SK-N-SH treated with all-trans-retinoic acid at 6 μM for 48 hours (cell line): ENCODE measurements at regions not wholly inside any gene's neighbourhood (a gene's known extent, or its start where the extent isn't known, plus 50 kb on each side); places are given as distances from the start of the nearest gene placed in this dataset.

Experiments used
- ATAC-seq: fragments of 200-7000 bp; cut with Tn5 transposase; 3 replicates; pipeline ENCODE4 v1.9.1; 2020; ENCODE audit warnings: mild to moderate bottlenecking, moderate library complexity
- ARNTL ChIP-seq: fragments of 450-650 bp; formaldehyde crosslinking; IDR thresholded peaks from 2 replicates; pipeline ENCODE4 v1.5.0; 2020; ENCODE audit warnings: low read depth, mild to moderate bottlenecking, moderate library complexity, borderline replicate concordance
- BACH2 ChIP-seq: fragments of 250-450 bp; sonication (Bioruptor Pico); IDR thresholded peaks from 2 replicates; pipeline ENCODE4 v1.9.0; 2021; ENCODE audit warnings: mild to moderate bottlenecking, borderline replicate concordance
- CREB5 ChIP-seq: fragments of 250-450 bp; sonication (Bioruptor Pico); IDR thresholded peaks from 2 replicates; pipeline ENCODE4 v1.5.1; 2020; ENCODE audit warnings: low read depth, mild to moderate bottlenecking, moderate library complexity
- CSDC2 ChIP-seq: fragments of 250-450 bp; sonication (Bioruptor Pico); IDR thresholded peaks from 2 replicates; pipeline ENCODE4 v1.5.0; 2020; ENCODE audit warnings: mild to moderate bottlenecking, moderate library complexity
- CSRNP3 ChIP-seq: fragments of 250-450 bp; sonication (Bioruptor Pico); IDR thresholded peaks from 2 replicates; pipeline ENCODE4 v1.5.1; 2021; ENCODE audit warnings: mild to moderate bottlenecking, moderate library complexity
- GLIS3 ChIP-seq: fragments of 250-450 bp; sonication (Bioruptor Pico); IDR thresholded peaks from 2 replicates; pipeline ENCODE4 v1.5.0; 2020; ENCODE audit warnings: mild to moderate bottlenecking, moderate library complexity
- ISL1 ChIP-seq: fragments of 250-450 bp; sonication (Bioruptor Pico); IDR thresholded peaks from 2 replicates; pipeline ENCODE4 v2.1.2; 2022; ENCODE audit warnings: mild to moderate bottlenecking, moderate library complexity
- OSR1 ChIP-seq: fragments of 250-450 bp; sonication (Bioruptor Pico); IDR thresholded peaks from 2 replicates; pipeline ENCODE4 v1.8.0; 2022; ENCODE audit warnings: moderate library complexity, mild to moderate bottlenecking, inconsistent platforms
- PATZ1 ChIP-seq: fragments of 250-450 bp; sonication (Bioruptor Pico); IDR thresholded peaks from 2 replicates; pipeline ENCODE4 v1.8.0; 2020; ENCODE audit warnings: mild to moderate bottlenecking, moderate library complexity, borderline replicate concordance
- PPARA ChIP-seq: fragments of 250-450 bp; sonication (Bioruptor Pico); IDR thresholded peaks from 2 replicates; pipeline ENCODE4 v1.5.0; 2020; ENCODE audit warnings: mild to moderate bottlenecking, borderline replicate concordance
- SNAI2 ChIP-seq: fragments of 250-450 bp; sonication (Bioruptor Pico); IDR thresholded peaks from 2 replicates; pipeline ENCODE4 v1.5.0; 2020; ENCODE audit warnings: mild to moderate bottlenecking, moderate library complexity
- TCF4 ChIP-seq: fragments of 250-450 bp; sonication (Bioruptor Pico); IDR thresholded peaks from 2 replicates; pipeline ENCODE4 v1.8.0; 2021; ENCODE audit warnings: mild to moderate bottlenecking, moderate library complexity, borderline replicate concordance
- TOX ChIP-seq: fragments of 250-450 bp; sonication (Bioruptor Pico); IDR thresholded peaks from 2 replicates; pipeline ENCODE4 v1.8.0; 2021; ENCODE audit warnings: mild to moderate bottlenecking, moderate library complexity, borderline replicate concordance
- ZFP3 ChIP-seq: fragments of 250-450 bp; sonication (Bioruptor Pico); IDR thresholded peaks from 2 replicates; pipeline ENCODE4 v1.5.0; 2020; ENCODE audit warnings: mild to moderate bottlenecking, moderate library complexity
- ZFP30 ChIP-seq: fragments of 450-650 bp; formaldehyde crosslinking; IDR thresholded peaks from 2 replicates; pipeline ENCODE4 v1.5.0; 2022; ENCODE audit warnings: mild to moderate bottlenecking, moderate library complexity
- ZNF565 ChIP-seq: fragments of 450-650 bp; formaldehyde crosslinking; conservative IDR thresholded peaks from 2 replicates; pipeline ENCODE4 v1.5.0; 2020; ENCODE audit warnings: low read depth, mild to moderate bottlenecking, moderate library complexity
- ZNF70 ChIP-seq: fragments of 450-650 bp; formaldehyde crosslinking; IDR thresholded peaks from 2 replicates; pipeline ENCODE4 v1.5.0; 2020; ENCODE audit warnings: mild to moderate bottlenecking, moderate library complexity
- ZNF8 ChIP-seq: fragments of 450-650 bp; formaldehyde crosslinking; IDR thresholded peaks from 2 replicates; pipeline ENCODE4 v1.5.0; 2020; ENCODE audit warnings: mild to moderate bottlenecking, moderate library complexity
- TF ChIP-seq, protein P1 (sequence below): fragments of 250-450 bp; sonication (Bioruptor Pico); IDR thresholded peaks from 2 replicates; pipeline ENCODE4 v1.8.0; 2021; ENCODE audit warnings: low read depth, mild to moderate bottlenecking, moderate library complexity, borderline replicate concordance

GRCh38 chr21:21929789-21930188, 931.6 kb downstream of the NCAM2 start:
- TF ChIP-seq CSRNP3 (CRISPR knock-in tag): no peak
- no peak for TF ChIP-seq CREB5 (CRISPR knock-in tag)
- TF ChIP-seq ZNF565 (CRISPR knock-in tag): no peak
- no peak for TF ChIP-seq PATZ1 (CRISPR knock-in tag)
- TF ChIP-seq ISL1: no peak
- no peak for TF ChIP-seq ARNTL (CRISPR knock-in tag)
- no peak for ATAC-seq

GRCh38 chr21:21952566-21952965, 954.4 kb downstream of the NCAM2 start:
- ATAC-seq: no peak
- TF ChIP-seq ZNF70 (CRISPR knock-in tag) (no peak), PPARA (CRISPR knock-in tag) (no peak), ZNF8 (CRISPR knock-in tag) (no peak), BACH2 (CRISPR knock-in tag) (no peak), ZNF565 (CRISPR knock-in tag) (no peak), ISL1 (no peak), OSR1 (CRISPR knock-in tag) (no peak), ARNTL (CRISPR knock-in tag) (no peak), ZFP3 (CRISPR knock-in tag) (no peak), CSRNP3 (CRISPR knock-in tag) (no peak), TCF4 (CRISPR knock-in tag) (no peak), ZFP30 (no peak), PATZ1 (CRISPR knock-in tag) (no peak)
- TF ChIP-seq, protein P1, sequence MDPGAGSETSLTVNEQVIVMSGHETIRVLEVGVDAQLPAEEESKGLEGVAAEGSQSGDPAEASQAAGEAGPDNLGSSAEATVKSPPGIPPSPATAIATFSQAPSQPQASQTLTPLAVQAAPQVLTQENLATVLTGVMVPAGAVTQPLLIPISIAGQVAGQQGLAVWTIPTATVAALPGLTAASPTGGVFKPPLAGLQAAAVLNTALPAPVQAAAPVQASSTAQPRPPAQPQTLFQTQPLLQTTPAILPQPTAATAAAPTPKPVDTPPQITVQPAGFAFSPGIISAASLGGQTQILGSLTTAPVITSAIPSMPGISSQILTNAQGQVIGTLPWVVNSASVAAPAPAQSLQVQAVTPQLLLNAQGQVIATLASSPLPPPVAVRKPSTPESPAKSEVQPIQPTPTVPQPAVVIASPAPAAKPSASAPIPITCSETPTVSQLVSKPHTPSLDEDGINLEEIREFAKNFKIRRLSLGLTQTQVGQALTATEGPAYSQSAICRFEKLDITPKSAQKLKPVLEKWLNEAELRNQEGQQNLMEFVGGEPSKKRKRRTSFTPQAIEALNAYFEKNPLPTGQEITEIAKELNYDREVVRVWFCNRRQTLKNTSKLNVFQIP (CRISPR knock-in tag): no peak

- TF ChIP-seq GLIS3 (CRISPR knock-in tag) (no peak), BACH2 (CRISPR knock-in tag) (no peak), CSDC2 (CRISPR knock-in tag) (no peak)
- ATAC-seq: no peak
These were observed 957.0 kb downstream of the NCAM2 start for GRCh38 chr21:21955204-21955603.

- TF ChIP-seq ISL1 (no peak), ZNF70 (CRISPR knock-in tag) (no peak), ZNF565 (CRISPR knock-in tag) (no peak), CSRNP3 (CRISPR knock-in tag) (no peak), BACH2 (CRISPR knock-in tag) (no peak), ARNTL (CRISPR knock-in tag) (no peak), TOX (CRISPR knock-in tag) (no peak), OSR1 (CRISPR knock-in tag) (no peak), GLIS3 (CRISPR knock-in tag) (no peak), ZFP3 (CRISPR knock-in tag) (no peak), CSDC2 (CRISPR knock-in tag) (no peak), PPARA (CRISPR knock-in tag) (no peak), CREB5 (CRISPR knock-in tag) (no peak), SNAI2 (CRISPR knock-in tag) (no peak)
- TF ChIP-seq, protein P1 (CRISPR knock-in tag): no peak
- no peak for ATAC-seq
These were observed 959.3 kb downstream of the NCAM2 start for GRCh38 chr21:21957490-21957889.
